MM.1S (cell line): ENCODE measurements at regions not wholly inside any gene's neighbourhood (a gene's known extent, or its start where the extent isn't known, plus 50 kb on each side); places are given as distances from the start of the nearest gene placed in this dataset.

ENCODE experiments used
- EZH2phosphoT487 ChIP-seq: fragments of 300-600 bp; sonication (generic); IDR thresholded peaks from 2 replicates; pipeline ENCODE4 v1.6.1; 2018; ENCODE audit warnings: antibody characterized with exemption, low read length
- TF ChIP-seq, protein P1 (sequence below): fragments of 300-600 bp; sonication (generic); IDR thresholded peaks from 2 replicates; pipeline ENCODE4 v1.5.1; 2016; ENCODE audit warnings: antibody characterized with exemption, low read length, mixed read lengths

DNA sequence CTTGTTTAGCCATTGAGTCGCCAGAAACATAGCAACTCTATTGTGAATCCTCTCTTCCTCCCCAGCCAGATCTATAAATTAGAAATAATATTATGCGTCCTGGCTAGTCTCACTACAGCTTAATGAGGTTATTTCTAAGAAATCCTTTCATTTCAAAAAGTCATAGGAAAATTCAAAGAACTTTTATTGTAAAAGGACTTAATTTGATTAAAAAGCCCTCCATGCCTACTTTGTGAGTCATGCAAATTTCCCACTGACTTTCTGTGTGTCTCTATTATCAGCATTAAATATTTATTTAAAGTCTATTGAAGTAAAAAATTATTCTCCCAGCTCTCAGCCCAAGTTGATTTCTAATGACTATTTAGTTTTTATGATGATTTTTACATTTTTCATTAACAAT lies 160.7 kb downstream of the PHLDA1 start:
- TF ChIP-seq, protein P1, sequence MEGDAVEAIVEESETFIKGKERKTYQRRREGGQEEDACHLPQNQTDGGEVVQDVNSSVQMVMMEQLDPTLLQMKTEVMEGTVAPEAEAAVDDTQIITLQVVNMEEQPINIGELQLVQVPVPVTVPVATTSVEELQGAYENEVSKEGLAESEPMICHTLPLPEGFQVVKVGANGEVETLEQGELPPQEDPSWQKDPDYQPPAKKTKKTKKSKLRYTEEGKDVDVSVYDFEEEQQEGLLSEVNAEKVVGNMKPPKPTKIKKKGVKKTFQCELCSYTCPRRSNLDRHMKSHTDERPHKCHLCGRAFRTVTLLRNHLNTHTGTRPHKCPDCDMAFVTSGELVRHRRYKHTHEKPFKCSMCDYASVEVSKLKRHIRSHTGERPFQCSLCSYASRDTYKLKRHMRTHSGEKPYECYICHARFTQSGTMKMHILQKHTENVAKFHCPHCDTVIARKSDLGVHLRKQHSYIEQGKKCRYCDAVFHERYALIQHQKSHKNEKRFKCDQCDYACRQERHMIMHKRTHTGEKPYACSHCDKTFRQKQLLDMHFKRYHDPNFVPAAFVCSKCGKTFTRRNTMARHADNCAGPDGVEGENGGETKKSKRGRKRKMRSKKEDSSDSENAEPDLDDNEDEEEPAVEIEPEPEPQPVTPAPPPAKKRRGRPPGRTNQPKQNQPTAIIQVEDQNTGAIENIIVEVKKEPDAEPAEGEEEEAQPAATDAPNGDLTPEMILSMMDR: no peak
- TF ChIP-seq EZH2phosphoT487: no peak
